ENCODE measurements at regions not wholly inside any gene's neighbourhood (a gene's known extent, or its start where the extent isn't known, plus 50 kb on each side); places are given as distances from the start of the nearest gene placed in this dataset.

DNA sequence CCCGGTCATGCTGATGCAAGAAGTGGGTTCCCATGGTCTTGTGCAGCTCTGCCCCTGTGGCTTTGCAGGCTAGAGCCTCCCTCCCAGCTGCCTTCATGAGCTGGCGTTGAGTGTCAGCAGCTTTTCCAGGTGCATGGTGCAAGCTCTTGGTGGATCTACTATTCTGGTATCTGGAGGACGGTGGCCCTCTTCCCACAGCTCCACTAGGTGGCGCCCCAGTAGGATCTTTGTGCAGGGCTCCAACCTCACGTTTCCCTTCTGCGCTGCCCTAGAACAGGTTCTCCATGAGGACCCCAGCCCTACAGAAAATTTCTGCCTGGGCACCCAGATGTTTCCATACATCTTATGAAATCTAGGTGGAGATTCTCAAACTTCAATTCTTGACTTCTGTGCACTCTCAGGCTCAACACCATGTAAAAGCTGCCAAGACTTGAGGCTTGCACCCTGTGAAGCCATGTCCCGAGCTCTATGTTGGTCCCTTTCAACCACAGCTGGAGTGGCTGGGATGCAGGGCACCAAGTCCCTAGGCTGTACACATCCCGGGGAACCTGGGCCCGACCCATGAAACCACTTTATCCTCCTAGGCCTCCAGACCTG is 238.4 kb upstream of the MDFIC2 start:
- TF ChIP-seq, protein P1, sequence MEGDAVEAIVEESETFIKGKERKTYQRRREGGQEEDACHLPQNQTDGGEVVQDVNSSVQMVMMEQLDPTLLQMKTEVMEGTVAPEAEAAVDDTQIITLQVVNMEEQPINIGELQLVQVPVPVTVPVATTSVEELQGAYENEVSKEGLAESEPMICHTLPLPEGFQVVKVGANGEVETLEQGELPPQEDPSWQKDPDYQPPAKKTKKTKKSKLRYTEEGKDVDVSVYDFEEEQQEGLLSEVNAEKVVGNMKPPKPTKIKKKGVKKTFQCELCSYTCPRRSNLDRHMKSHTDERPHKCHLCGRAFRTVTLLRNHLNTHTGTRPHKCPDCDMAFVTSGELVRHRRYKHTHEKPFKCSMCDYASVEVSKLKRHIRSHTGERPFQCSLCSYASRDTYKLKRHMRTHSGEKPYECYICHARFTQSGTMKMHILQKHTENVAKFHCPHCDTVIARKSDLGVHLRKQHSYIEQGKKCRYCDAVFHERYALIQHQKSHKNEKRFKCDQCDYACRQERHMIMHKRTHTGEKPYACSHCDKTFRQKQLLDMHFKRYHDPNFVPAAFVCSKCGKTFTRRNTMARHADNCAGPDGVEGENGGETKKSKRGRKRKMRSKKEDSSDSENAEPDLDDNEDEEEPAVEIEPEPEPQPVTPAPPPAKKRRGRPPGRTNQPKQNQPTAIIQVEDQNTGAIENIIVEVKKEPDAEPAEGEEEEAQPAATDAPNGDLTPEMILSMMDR (conservative IDR thresholded peaks at IDR 0.05 in 1 of 2, IDR thresholded peaks at IDR 0.05 in 1 of 2; ENCODE audit: extremely low read depth in 1 of 2, insufficient read depth in 1 of 2, low read depth in 1 of 2, low read length in 2 of 2): peak; percentile 57 to 82
- no peak for TF ChIP-seq EZH2 (IDR thresholded peaks at IDR 0.05; ENCODE audit: borderline replicate concordance, low read length)

Data from mammary epithelial cell (primary cell).